ENCODE measurements at regions not wholly inside any gene's neighbourhood (a gene's known extent, or its start where the extent isn't known, plus 50 kb on each side); places are given as distances from the start of the nearest gene placed in this dataset.

- TF ChIP-seq ZNF687 (IDR thresholded peaks at IDR 0.05) (no peak), SMC3 (IDR thresholded peaks at IDR 0.05; ENCODE audit: borderline replicate concordance, low read length) (no peak), ATF2 (IDR thresholded peaks at IDR 0.05; ENCODE audit: low read length) (no peak), BCL3 (IDR thresholded peaks at IDR 0.05; ENCODE audit: borderline replicate concordance, insufficient read depth, low read depth, low read length, poor library complexity, severe bottlenecking) (no peak), CTCF (IDR thresholded peaks at IDR 0.05 in 2 of 3, conservative IDR thresholded peaks at IDR 0.05 in 1 of 3; ENCODE audit: control insufficient read depth in 2 of 3, extremely low read depth in 1 of 3, insufficient read depth in 1 of 3, low read depth in 3 of 3, low read length in 3 of 3) (no peak)
Measured at GRCh38 chr2:136250131-136250530, 132.2 kb upstream of the CXCR4 start.

Data from GM12878 (cell line).